Activated CD8-positive, alpha-beta memory T cell treated with anti-CD3 and anti-CD28 coated beads for 36 hours (primary cell): ENCODE measurements at regions not wholly inside any gene's neighbourhood (a gene's known extent, or its start where the extent isn't known, plus 50 kb on each side); places are given as distances from the start of the nearest gene placed in this dataset.

Experiments
- CTCF ChIA-PET: fragments of 350-600 bp; sonication (Branson Sonifier 250); formaldehyde crosslinking; loops from one replicate; lab custom pipeline; 2021; ENCODE audit warnings: antibody characterized with exemption; lab: Charles Lee
- POLR2A ChIA-PET: fragments of 350-600 bp; sonication (Branson Sonifier 250); formaldehyde crosslinking; loops from one replicate; lab custom pipeline; 2021; ENCODE audit warnings: antibody characterized with exemption; lab: Charles Lee

DNA sequence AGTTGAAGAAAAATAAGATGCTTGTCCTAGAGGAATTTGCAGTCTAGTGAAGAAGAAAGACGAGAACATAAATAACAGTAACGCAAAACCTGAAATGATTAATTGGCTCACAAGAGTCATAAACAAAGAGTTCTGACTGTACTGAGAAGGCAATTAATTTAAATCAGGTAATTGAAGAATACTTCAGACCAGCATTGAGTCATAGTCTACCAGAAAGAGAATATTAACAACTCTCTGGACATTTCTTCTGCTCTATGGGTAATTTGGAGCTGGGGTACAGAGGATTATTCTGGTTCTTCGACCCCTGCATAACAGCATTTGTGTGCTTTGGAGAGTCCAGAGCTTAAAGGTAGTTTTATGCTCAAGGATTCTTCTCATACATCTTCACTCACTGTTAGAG lies 390.3 kb upstream of the DCN start:
- POLR2A ChIA-PET = no interaction called here
- CTCF ChIA-PET = no interaction called here

DNA sequence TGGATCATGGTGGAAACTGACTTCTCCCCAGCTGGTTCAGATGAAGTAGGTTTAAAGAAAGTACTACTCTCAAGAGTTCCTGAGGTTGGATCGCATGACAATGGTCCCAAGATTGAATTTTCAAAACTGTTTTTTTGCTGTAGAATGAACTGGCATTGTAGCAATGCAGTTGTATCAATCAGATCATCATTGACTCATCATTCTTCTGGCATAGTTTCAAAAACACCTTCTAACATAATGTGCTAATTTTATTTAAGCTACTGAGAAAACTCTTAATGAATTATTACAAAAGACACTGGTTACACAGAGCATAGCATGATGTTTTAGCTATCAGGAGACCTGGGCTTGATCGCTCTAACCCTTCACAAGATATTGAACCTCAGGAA lies 384.5 kb upstream of the DCN start:
- ChIA-PET CTCF (no interaction called here), POLR2A (no interaction called here)

DNA sequence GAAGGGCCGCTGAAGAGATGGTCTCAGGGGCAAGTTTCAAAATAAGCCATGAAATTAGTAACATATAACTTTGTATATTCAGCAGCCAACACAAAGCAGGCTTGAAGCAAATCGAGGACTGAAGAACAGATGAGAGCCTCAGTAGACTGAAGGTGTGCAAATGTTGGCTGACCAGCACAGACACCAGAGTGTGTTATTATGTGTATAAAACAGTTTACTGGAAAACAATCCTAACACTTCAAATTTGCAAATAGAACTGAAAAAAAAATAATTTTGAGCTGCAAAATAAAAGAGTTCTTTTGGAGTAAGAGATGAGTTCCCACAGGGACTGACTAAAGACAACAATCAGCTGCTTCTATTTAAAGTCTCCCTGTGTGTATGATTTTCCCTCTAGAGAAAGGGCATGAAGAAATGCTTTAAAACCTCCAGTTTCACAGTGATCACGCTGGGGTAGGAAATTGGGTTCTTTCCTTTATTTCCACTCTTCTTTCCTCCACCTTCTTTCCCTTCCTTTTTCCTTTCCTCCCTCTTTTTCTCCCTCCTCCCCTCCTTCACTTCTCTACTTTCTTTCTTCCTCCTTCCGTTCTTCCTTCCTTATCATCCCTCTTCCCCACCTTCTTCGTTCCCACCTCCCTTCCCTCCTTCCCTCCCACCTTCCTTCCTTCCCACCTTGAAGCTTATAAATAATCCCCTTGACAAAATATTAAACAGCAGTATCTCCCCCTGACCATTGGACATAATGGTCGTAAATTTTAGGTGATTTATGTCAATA lies 383.9 kb upstream of the DCN start:
- POLR2A ChIA-PET = no interaction called here
- CTCF ChIA-PET = interaction anchor here (0.6 kb wide), 1 partner anchor 1087 kb away, joined by 3 read pairs; no protein-coding TSS in a partner anchor

DNA sequence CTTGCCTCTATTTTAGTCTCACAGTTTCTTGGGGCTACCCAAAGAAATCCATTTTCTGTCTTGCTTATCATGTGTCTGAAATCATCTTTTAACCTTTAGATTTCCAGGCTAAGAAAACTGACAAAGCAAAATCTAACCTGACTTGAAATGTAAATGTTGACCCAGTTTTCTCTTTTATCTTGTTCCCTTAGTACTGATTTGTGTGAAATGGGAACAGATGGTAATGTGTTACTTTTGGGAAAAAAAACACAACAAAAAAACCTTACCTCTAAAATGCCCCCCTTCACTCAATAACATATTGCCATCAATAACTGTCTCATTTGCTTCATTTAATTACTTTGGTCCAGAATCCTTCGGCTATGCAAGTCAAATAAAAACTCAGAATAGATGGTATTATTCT lies 383.2 kb upstream of the DCN start:
- POLR2A ChIA-PET = no interaction called here
- CTCF ChIA-PET = no interaction called here

DNA sequence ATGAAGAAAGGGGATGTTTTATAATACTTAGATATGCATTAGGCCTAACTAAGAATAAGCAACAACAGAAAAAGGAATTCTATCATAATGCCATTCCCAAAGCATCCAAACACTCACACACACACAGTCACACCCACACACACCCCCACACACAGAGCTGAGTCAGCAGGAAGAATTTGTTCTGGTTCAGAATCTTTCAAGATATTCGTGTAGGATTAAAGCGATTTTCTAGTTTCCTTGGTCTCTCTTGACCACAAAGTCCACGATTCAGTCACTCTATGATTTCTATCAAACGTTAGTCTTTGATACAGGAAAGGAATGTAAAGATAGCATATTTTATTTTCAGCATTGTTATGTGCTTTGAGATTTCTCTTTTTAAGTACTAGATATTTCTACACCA lies 382.6 kb upstream of the DCN start:
- CTCF ChIA-PET = no interaction called here
- POLR2A ChIA-PET = no interaction called here

DNA sequence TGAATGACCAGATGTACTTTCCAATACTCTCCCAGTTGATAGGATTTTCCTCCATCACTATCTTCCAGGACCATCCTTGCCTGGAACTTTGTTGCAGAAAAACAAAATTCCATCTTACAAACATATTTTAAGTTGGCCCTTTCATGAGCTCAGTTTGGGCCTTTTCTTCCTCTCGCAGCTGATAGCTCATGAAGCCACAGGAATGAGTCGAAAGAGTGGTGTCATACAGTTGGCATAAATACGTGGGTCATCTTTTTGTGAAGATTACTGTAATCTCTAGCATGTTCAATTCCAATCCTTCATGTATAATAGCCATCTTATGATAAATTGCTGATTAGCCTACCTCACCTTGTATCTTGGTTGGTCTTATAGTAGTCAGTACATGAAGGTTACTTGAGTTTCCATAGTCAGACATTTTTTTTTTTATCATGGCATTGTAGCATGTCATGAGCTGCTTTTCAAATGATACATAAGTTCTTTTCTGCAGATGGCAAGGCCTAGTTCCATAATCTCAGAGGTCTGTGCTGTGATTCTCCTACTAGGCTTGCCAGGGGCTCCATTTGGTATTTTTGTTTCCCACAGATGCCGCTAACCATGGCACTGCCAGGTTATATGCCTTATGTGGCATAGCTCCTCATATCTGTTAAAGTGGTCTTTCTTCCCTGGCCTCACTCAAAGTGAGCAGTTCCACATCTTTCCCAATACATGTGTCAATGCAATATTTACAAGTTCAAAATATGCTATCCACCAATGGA lies 380.6 kb upstream of the DCN start:
- ChIA-PET POLR2A (no interaction called here), CTCF (no interaction called here)

DNA sequence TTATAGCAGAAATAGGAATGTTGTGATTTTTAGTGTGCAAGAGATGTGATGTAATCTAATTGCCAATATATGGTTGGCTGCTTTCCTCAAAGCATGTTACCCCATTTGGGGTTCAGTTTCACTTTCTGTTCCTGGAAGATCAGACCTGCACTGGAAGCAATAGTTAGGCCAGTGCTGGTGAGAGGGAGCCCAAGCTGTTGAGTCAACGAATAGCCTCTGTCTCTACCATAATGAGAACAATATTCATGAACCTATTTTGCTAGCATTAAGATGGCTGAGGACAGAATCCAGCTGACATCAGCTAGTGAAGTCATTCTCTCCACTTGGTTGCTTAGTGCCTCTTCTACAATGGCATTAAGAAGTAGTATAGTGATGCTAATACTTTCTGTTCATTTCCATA lies 379.9 kb upstream of the DCN start:
- ChIA-PET POLR2A (no interaction called here), CTCF (no interaction called here)

DNA sequence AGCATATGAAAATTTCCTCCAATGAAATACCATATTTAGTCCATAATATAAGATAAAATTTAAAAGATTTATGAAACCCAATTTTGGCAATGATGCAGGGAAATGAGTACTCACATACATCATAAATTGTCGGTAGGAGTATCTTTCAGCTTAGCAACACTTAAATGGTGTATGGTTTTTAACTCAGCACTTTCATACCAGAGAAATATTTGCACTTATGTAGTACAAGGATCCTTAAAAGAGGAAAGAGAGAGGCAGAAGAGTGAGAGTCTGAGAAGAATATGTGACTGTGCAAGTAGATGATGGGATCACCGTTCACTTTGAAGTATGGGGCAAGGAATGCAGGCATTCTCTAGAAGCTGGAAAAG lies 379.3 kb upstream of the DCN start:
- ChIA-PET CTCF (no interaction called here), POLR2A (no interaction called here)

DNA sequence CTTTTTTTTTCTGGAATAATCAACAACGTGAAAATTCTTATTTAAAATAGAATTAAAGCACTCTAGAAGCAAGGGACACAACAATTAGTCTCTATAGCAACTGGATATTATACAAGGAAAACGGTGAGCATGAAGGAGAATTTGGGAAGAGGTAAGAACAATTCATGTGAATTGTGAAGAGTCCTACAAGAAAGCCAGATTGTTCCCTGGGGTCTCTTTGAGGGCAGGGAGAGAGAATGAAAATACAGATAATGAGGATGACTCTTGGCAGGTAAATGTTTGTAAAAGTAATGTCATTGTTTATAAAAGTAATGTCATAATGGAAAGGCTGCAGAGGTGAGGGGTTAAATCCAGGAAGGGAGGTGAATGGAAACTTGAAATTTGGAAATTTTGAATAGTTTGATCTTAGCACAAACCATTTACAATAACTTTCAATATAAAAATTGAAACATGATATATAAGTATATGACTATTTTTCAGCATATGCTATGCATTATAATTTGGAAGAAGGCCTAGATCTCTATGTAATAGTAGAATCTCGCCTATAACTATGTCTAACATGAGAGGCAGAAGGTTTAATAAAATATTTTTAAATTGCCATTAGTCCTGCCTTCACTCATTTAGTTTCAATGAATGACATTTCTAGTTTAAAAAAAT lies 378.8 kb upstream of the DCN start:
- CTCF ChIA-PET = no interaction called here
- POLR2A ChIA-PET = no interaction called here

DNA sequence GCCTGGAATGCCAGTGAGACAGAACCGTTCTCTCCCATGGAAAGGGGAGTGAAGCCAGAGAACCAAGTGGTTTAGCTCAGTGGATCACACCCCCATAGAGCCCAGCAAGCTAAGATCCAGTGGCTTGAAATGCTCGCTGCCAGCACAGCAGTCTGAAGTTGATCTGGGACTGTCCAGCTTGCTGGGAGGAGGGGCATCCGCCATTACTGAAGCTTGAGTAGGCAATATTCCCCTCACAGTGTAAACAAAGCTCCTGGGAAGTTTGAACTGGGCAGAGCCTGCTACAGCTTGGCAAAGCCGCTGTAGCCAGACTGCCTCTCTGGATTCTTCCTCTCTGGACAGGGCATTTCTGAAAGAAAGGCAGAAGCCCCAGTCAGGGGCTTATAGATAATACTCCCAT lies 374.3 kb upstream of the DCN start:
- CTCF ChIA-PET = no interaction called here
- POLR2A ChIA-PET = no interaction called here

DNA sequence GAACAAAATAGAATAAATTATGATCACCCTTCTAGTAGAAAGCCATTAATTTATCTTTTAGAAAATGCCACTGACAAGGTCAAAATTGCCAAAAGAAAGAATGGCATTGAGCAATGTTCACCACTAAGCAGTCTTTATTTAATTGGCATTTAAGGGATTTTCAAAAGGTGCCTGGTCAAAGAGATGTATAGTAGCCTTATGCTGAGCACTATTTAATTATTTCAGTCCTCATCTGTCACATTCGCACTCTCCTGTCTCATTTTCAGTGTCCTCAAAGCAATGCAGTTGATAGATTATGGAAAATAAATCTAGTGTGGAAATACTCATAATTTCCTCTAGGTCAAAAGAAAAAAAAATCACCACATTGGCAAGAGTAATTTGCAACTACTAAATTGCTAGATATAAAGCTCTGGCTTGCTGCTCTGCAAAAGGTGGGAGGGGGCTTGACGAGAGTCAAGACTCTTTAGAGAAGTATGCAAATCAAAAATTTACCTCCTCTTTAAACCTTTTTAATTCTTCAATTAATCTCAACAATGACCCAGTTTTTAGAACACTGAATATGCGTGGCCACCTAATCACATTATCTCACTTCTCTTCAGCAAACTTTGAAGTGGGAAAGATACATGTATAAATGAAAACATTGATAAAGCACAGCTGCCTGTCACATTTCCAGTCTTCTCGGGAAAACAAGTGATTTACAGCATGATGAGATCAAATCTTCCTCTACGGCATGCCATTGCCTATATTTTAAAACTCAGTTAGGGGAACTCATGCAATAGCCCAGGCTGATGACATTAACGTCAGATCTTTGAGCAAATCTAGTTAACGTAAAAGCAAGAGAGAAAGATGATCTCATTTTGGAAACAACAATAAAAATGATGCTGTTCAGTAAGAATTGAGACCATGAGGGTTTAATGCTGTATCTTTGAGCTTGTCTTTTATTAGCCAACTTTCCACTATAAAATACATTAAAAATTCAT lies 373.1 kb upstream of the DCN start:
- ChIA-PET POLR2A (no interaction called here), CTCF (no interaction called here)

DNA sequence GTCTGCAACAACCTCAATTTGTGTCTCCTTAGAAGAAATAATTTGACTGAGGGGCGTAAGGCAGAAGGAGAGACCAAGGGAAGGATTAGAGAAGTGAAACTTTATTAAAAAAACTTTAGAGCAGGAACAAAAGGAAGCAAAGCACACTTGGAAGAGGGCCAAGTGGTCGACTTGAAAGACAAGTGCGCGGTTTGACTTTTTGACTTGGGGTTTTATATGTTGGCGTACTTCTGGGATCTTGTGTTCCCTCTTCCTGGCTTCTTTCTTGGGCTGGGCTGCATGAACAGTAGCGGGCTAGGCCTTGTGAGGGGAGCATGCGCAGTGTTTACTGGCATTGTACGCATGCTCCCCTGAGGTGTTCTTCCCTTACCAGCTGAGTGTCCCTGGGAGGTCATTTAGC lies 369.3 kb upstream of the DCN start:
- CTCF ChIA-PET = no interaction called here
- POLR2A ChIA-PET = no interaction called here

DNA sequence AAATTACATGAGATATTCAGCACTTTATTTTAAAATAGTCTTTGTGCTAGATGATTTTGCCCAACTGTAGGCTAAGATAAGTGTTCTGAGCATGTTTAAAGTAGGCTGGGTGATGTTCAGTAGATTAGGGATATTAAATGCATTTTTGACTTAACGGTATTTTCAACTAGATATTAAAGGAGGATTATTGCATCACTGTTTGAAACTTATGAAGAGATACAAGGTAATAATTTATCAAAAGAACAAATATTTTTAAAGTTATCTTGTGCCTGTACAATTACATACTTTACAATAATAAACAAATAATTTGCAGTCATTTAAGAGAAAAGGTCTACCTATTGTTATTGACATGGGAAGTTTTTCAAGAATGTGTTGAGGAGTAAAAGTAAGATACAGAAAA lies 368.6 kb upstream of the DCN start:
- POLR2A ChIA-PET = no interaction called here
- CTCF ChIA-PET = no interaction called here

DNA sequence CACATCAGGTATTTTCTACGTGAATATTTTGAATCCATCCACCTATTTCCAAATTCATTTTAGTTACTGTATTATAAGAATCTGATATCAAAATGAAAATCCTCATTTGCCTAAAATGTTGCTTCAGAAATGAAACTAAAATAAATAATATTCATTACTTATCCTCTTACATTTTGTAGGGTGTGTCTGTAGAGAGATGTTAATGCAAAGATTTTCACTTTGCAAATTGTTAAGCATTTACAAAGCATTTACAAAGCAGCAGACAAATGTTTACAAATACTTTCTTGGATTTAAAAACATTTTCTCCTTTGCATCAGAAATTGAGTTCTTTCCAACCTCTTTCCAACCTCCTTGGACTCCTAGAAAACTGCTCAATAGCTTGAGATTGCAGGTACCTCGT lies 360.0 kb upstream of the DCN start:
- ChIA-PET CTCF (no interaction called here), POLR2A (no interaction called here)

DNA sequence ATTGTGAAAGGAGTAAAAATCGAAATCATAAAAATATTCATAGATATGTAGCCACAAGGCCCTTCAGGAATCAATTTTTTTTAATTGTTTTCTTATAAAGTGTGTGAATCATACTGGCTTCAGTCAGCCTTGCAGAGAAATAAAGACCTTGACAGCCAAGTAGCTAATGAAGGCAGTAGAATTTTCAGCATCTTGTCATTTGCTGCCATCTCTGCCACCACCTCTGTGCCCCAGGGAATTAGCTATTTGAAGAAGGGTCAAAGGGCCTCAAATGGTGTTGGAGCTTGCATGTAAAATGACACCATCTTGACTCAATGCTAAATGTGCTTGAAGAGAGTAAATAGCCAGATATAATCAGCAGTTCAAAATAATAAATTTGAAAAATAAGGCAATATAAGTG lies 359.4 kb upstream of the DCN start:
- POLR2A ChIA-PET = no interaction called here
- CTCF ChIA-PET = no interaction called here

DNA sequence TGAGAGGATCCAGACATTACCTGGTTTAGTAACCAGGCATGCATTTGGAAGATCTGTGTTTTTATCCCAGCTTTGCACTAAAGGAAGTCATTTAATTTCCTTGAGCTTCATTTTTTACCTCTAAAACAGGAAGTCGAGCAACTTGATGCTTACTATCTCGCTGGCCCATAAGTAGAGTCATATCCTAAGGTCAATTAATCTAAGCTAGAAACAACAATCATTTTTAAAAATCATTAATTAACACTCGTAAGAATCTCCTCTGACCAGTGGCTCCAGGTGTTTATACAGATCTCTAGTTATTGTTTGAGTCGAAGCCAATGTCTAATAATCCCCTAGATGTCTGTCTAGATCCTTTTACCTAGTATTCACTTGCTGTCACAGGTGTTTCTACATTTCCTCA lies 355.8 kb upstream of the DCN start:
- CTCF ChIA-PET = no interaction called here
- POLR2A ChIA-PET = interaction anchor here (0.6 kb wide), 1 partner anchor 1227 kb away, joined by 3 read pairs; no protein-coding TSS in a partner anchor

DNA sequence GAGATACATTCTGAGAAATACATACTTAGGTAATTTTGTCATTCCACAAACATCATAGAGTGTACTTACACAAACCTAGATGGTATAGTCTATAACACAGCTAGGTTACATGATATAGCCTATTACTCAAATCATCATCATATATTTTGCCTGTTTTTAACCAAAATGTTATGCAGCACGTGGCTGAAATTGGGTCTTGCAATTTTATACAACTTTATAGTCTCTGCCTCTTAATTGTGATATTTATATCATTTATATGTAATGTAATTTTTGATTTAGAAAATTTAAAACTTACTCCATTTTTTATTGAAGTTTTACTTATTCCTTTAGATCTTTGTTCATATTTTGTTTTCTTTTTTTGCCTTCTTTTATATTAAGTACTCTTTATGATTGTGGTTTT lies 350.7 kb upstream of the DCN start:
- CTCF ChIA-PET = no interaction called here
- POLR2A ChIA-PET = no interaction called here

DNA sequence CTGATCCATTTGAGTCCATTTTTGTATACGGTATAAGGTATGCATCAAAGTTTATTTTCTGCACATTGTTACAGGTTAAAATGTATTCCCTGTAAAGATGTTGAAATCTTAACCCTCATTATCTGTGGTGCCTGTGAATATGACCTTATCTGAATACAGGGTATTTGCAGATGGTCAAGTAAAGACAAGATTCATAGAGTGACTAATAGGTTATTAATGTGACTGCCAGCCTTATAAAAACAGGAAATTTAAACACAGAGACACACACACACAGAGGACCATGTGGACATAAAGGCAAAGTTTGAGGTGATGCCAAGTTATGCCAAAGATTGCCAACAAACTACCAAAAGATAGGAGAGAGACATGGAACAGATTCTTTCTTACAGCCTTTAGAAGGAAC lies 347.2 kb upstream of the DCN start:
- CTCF ChIA-PET = no interaction called here
- POLR2A ChIA-PET = no interaction called here

DNA sequence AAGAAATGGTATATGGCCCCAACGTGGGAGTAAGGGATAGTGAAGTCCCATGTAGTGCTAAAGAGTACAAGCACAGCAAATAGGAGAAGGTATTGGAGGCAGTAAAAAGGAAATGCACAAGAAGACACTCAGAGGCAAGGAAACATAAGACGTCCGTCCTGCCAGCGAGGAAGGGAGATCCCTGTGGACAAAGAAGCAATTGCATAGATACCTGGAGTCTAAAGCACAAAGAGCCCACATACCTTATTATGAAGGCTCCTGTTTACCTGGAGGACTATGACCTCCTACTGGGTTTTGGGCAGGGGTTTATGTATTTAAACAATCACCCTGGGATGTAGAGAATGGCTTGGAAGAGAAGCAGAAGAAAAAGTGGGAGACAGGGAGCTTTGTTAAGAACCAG lies 341.2 kb upstream of the DCN start:
- ChIA-PET CTCF (no interaction called here), POLR2A (no interaction called here)

DNA sequence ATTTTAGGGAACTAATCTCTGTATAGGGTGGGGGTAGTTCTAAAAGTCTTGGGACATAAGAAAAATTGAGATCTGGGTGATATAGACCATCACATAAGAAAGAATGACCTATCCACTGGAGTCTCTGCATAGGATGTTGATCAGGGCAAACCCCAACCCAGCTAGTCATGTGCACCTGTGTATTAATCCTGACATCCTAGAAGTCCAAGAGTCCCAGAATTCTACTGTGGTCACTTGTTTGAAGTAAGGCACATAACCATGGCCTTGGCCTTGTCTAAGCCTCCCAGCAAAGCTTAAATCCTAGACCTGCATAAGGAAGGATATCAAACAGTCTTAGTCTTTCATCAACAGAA lies 334.1 kb upstream of the DCN start:
- ChIA-PET POLR2A (no interaction called here), CTCF (no interaction called here)
